A673 (cell line): ENCODE measurements at regions not wholly inside any gene's neighbourhood (a gene's known extent, or its start where the extent isn't known, plus 50 kb on each side); places are given as distances from the start of the nearest gene placed in this dataset.

Experiments used
- BruUV-seq: library from RNA; stranded (reverse); fragments of 400-500 nt; replicated peaks from 2 replicates; lab custom pipeline; 2021; lab: Mats Ljungman, UMichigan
- CTCF ChIA-PET: fragments of 300-600 bp; sonication (Branson Sonifier 250); formaldehyde crosslinking; loops from one replicate; lab custom pipeline; 2022; ENCODE audit warnings: antibody characterized with exemption; lab: Charles Lee
- POLR2A ChIA-PET: fragments of 300-600 bp; sonication (Branson Sonifier 250); formaldehyde crosslinking; loops from one replicate; lab custom pipeline; 2022; ENCODE audit warnings: antibody characterized with exemption; ENCODE audit not compliant: low non-redundant PET; lab: Charles Lee
- DNase-seq: peaks from one replicate; pipeline ENCODE4 v3.0.0-alpha.2; 2015; ENCODE audit warnings: low spot score
- H3K27ac ChIP-seq: fragments of 200-600 bp; sonication (generic); 2 replicates; pipeline ENCODE4 v1.5.1; 2016; ENCODE audit warnings: mixed run types, low read depth, mild to moderate bottlenecking, mixed read lengths, antibody characterized with exemption, low read length; ENCODE audit not compliant: poor library complexity, severe bottlenecking
- H3K27me3 ChIP-seq: fragments of 200-600 bp; sonication (generic); replicated peaks from 2 replicates; pipeline ENCODE4 v1.6.1; 2017; ENCODE audit warnings: mixed run types, low read depth, mild to moderate bottlenecking, mixed read lengths, antibody characterized with exemption, low read length; ENCODE audit not compliant: insufficient read depth, poor library complexity
- H3K36me3 ChIP-seq: fragments of 200-600 bp; sonication (generic); 2 replicates; pipeline ENCODE4 v1.6.1; 2016; ENCODE audit warnings: mixed run types, mild to moderate bottlenecking, mixed read lengths, antibody characterized with exemption, low read length; ENCODE audit not compliant: insufficient read depth, poor library complexity, severe bottlenecking
- H3K4me1 ChIP-seq: fragments of 200-600 bp; sonication (generic); 2 replicates; pipeline ENCODE4 v1.6.1; 2017; ENCODE audit warnings: mixed run types, mild to moderate bottlenecking, mixed read lengths, antibody characterized with exemption, low read length; ENCODE audit not compliant: insufficient read depth, poor library complexity, severe bottlenecking
- H3K4me3 ChIP-seq: fragments of 200-600 bp; sonication (generic); 2 replicates; pipeline ENCODE4 v1.5.1; 2016; ENCODE audit warnings: low read depth, mixed run types, mild to moderate bottlenecking, mixed read lengths, low read length; ENCODE audit not compliant: poor library complexity, severe bottlenecking
- H3K9me3 ChIP-seq: fragments of 200-600 bp; sonication (generic); 2 replicates; pipeline ENCODE4 v1.6.1; 2016; ENCODE audit warnings: mixed run types, low read depth, mild to moderate bottlenecking, mixed read lengths, antibody characterized with exemption, low read length; ENCODE audit not compliant: poor library complexity, severe bottlenecking
- EZH2 ChIP-seq: fragments of 200-600 bp; sonication (generic); IDR thresholded peaks from 2 replicates; pipeline ENCODE4 v1.6.1; 2017; ENCODE audit warnings: borderline replicate concordance, low read depth, mild to moderate bottlenecking, mixed read lengths, antibody characterized with exemption, low read length; ENCODE audit not compliant: poor library complexity, severe bottlenecking
- intact Hi-C: fragments of 100-400 bp; cut with micrococcal nuclease; formaldehyde crosslinking; loops from one replicate; pipeline ENCODE4 v1.10.0; 2022; ENCODE audit not compliant: unreplicated experiment
- TF ChIP-seq, protein P1 (sequence below): fragments of 300-800, 200-600 bp; sonication (generic); conservative IDR thresholded peaks from 2 replicates; pipeline ENCODE4 v1.5.1; 2017; ENCODE audit warnings: low read depth, mild to moderate bottlenecking, antibody characterized with exemption, low read length, moderate library complexity, mixed read lengths

DNA sequence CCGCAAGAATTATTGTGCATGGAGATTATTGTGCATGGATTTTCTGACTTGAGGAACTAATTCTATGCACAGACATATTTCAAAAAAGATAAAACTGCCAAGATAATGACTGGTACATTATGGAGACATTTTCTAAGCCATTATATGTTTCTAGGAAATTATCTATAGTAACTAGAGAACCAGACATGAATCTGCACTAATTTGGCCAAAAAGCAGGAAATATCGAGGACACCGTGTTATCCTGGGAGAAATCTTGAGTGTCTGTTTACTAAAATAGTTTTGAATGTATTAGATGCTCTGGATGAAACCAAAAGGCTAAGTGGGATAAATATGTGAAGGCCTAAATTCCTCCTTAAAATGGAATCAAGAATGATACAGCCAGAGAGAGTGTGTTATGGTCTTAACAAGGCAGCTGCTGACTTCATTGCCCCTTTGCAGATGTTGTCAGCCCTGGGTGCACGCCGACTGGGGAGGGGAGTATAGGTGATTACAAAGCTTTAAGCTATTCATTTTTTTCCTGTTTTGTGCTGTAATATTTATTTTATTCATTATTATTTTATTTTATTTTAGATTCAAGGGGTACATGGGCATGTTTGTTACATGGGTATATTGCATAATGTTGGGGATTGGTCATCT is 226.7 kb downstream of the UTP18 start:
- ChIA-PET POLR2A (interaction anchor here (0.7 kb wide), 1 partner anchor 538 kb away, joined by 3 read pairs; no protein-coding TSS in a partner anchor), CTCF (no interaction called here)
- no peaks in the 10 kb centered on the region for H3K27me3 ChIP-seq
- TF ChIP-seq, protein P1, sequence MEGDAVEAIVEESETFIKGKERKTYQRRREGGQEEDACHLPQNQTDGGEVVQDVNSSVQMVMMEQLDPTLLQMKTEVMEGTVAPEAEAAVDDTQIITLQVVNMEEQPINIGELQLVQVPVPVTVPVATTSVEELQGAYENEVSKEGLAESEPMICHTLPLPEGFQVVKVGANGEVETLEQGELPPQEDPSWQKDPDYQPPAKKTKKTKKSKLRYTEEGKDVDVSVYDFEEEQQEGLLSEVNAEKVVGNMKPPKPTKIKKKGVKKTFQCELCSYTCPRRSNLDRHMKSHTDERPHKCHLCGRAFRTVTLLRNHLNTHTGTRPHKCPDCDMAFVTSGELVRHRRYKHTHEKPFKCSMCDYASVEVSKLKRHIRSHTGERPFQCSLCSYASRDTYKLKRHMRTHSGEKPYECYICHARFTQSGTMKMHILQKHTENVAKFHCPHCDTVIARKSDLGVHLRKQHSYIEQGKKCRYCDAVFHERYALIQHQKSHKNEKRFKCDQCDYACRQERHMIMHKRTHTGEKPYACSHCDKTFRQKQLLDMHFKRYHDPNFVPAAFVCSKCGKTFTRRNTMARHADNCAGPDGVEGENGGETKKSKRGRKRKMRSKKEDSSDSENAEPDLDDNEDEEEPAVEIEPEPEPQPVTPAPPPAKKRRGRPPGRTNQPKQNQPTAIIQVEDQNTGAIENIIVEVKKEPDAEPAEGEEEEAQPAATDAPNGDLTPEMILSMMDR = no peak
- no peak for TF ChIP-seq EZH2
- no peak overlapping the region for H3K4me3 ChIP-seq
- H3K9me3 ChIP-seq = peaks cover under 1% of the 10 kb centered on the region
- no peak overlapping the region for H3K27ac ChIP-seq
- intact Hi-C loops = no loop called here
- no peak for DNase-seq
- BruUV-seq = no TSS peak
- no peaks in the 10 kb centered on the region for H3K4me1 ChIP-seq
- H3K36me3 ChIP-seq = no peaks in the 10 kb centered on the region

DNA sequence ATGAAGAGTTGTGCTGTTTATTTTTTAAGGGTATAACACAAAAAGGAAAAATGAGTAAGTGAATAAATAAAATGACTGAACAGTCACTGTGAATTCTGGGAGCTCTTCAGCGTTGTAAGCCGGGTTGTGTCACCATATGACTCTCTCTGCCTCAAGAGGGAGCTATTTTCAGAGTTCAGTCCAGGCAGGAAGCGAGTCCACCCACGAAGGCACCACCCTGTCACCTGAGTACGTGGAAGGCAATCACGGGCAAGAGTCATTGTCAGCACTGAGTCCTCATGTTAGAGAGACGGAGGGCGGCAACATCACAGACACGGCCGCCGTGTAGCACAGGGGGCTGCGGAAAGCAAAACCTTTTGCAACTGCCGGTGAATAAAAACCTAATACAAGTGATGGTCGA is 227.6 kb downstream of the UTP18 start:
- no peaks in the 10 kb centered on the region for H3K36me3 ChIP-seq
- BruUV-seq = no TSS peak
- CTCF ChIA-PET = interaction anchor here (1.0 kb wide), 2 partner anchors 16 to 26 kb away, joined by 3 to 5 read pairs; no protein-coding TSS in a partner anchor
- TF ChIP-seq EZH2 = no peak
- TF ChIP-seq, protein P1 = peak; percentile 63
- no peaks in the 10 kb centered on the region for H3K9me3 ChIP-seq
- H3K27me3 ChIP-seq = no peaks in the 10 kb centered on the region
- peak; percentile 37 for DNase-seq
- intact Hi-C loops = no loop called here
- POLR2A ChIA-PET = no interaction called here
- no peak overlapping the region for H3K4me3 ChIP-seq
- H3K27ac ChIP-seq = no peak overlapping the region
- H3K4me1 ChIP-seq = no peaks in the 10 kb centered on the region

DNA sequence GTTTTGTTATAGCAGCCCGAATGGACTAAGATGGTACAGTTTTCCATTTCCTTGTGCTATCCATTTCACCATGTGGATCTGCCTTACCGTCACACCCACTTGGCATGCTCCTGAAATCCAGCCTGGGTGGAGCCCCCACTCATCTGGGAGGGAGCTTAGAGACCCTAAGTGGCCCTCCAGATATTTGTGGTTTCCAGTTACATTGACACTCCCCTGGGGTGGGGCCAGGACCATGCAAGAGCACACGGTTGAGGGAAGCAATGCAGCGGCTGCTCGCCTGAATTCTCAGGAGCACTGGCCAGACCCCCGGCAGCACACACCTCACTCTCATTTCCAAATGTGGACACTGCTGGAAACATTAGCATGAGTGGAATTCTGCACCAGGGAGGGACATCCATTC is 231.1 kb downstream of the UTP18 start:
- TF ChIP-seq, protein P1 = no peak
- TF ChIP-seq EZH2 = no peak
- Histone ChIP-seq H3K9me3 (no peaks in the 10 kb centered on the region), H3K36me3 (no peaks in the 10 kb centered on the region), H3K27ac (no peak overlapping the region), H3K4me1 (no peaks in the 10 kb centered on the region), H3K27me3 (peaks cover 3% of the 10 kb centered on the region), H3K4me3 (no peak overlapping the region)
- DNase-seq = no peak
- intact Hi-C loops = no loop called here
- ChIA-PET CTCF (no interaction called here), POLR2A (no interaction called here)
- BruUV-seq = no TSS peak
